Breast epithelium (tissue), 3 donors: ENCODE measurements at regions not wholly inside any gene's neighbourhood (a gene's known extent, or its start where the extent isn't known, plus 50 kb on each side); places are given as distances from the start of the nearest gene placed in this dataset.

Source experiments
- POLR2A ChIP-seq: fragments of 450-650 bp; IDR thresholded peaks from one replicate; pipeline ENCODE4 v1.6.1; 2016; ENCODE audit warnings: antibody characterized with exemption, mild to moderate bottlenecking, moderate library complexity
- TF ChIP-seq, protein P1 (sequence below), 3 donors: fragments of 450-650 bp; IDR thresholded peaks; one replicate each; pipeline ENCODE4 v1.5.1; 2016 to 2017; ENCODE audit warnings: antibody characterized with exemption in 3 of 3, mild to moderate bottlenecking in 3 of 3, moderate library complexity in 3 of 3

DNA sequence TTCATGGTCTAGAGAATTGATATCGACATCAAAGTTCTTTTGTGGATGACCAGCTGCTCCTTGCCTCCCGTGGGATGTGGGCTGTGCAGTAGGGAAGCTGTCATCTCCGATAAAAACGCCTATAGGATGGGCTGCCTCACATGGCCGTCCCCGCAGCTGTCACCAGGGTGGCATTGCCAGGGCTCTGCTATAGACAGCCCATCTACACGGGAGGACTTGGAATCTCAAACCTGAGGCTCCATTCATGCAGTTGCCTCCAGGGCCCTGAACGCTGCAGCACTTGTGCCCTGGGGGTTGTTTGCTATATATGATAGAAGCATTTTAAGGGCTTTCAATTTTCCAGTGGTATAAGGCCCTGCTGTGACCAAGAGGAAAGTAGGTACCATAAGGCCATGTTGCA, 183.1 kb downstream of the MYCN start:
- TF ChIP-seq, protein P1, sequence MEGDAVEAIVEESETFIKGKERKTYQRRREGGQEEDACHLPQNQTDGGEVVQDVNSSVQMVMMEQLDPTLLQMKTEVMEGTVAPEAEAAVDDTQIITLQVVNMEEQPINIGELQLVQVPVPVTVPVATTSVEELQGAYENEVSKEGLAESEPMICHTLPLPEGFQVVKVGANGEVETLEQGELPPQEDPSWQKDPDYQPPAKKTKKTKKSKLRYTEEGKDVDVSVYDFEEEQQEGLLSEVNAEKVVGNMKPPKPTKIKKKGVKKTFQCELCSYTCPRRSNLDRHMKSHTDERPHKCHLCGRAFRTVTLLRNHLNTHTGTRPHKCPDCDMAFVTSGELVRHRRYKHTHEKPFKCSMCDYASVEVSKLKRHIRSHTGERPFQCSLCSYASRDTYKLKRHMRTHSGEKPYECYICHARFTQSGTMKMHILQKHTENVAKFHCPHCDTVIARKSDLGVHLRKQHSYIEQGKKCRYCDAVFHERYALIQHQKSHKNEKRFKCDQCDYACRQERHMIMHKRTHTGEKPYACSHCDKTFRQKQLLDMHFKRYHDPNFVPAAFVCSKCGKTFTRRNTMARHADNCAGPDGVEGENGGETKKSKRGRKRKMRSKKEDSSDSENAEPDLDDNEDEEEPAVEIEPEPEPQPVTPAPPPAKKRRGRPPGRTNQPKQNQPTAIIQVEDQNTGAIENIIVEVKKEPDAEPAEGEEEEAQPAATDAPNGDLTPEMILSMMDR (IDR thresholded peaks at IDR 0.05) = no peak
- no peak for TF ChIP-seq POLR2A
